ENCODE measurements at regions not wholly inside any gene's neighbourhood (a gene's known extent, or its start where the extent isn't known, plus 50 kb on each side); places are given as distances from the start of the nearest gene placed in this dataset.

GRCh38 chr21:16095005-16095404 is 365.2 kb downstream of the USP25 start:
- DNase-seq = no peak
- Histone ChIP-seq H4K12ac (ENCODE audit: low read depth, low read length) (no peak overlapping the region), H3K79me2 (ENCODE audit: control insufficient read depth, insufficient read depth, low read length, poor library complexity) (no peaks in the 10 kb centered on the region), H2AFZ (ENCODE audit: insufficient read depth, low read length, poor library complexity) (no peak overlapping the region), H3K79me1 (ENCODE audit: low read length) (no peaks in the 10 kb centered on the region), H4K8ac (ENCODE audit: low read depth, low read length) (no peak overlapping the region), H2AK5ac (ENCODE audit: low read length) (no peak overlapping the region), H3K18ac (ENCODE audit: low read length) (no peak overlapping the region), H3K4me1 (ENCODE audit: control insufficient read depth in 1 of 2, insufficient read depth in 2 of 2, low read length in 2 of 2) (no peaks in the 10 kb centered on the region), H3K9me3 (ENCODE audit: insufficient read depth, low read depth, low read length) (no peaks in the 10 kb centered on the region), H3K4me2 (ENCODE audit: low read length) (no peak overlapping the region), H3K27me3 (ENCODE audit: insufficient read depth, low read length) (no peaks in the 10 kb centered on the region), H3K14ac (ENCODE audit: low read length) (no peak overlapping the region), H3K23ac (ENCODE audit: low read length) (no peak overlapping the region), H3K4ac (ENCODE audit: low read depth, low read length) (no peak overlapping the region), H3K27ac (ENCODE audit: low read depth, low read length) (no peak overlapping the region), H2BK120ac (ENCODE audit: insufficient read depth, low read length, poor library complexity) (no peak overlapping the region), H4K91ac (ENCODE audit: low read depth, low read length) (no peak overlapping the region), H2BK5ac (ENCODE audit: low read depth, low read length, poor library complexity) (no peak overlapping the region), H2BK12ac (ENCODE audit: low read length) (no peak overlapping the region), H3K4me3 (ENCODE audit: low read depth, low read length) (no peak overlapping the region), H3K36me3 (ENCODE audit: control insufficient read depth in 1 of 2, insufficient read depth in 2 of 2, low read length in 2 of 2) (no peaks in the 10 kb centered on the region), H3K9ac (ENCODE audit: low read length) (no peak overlapping the region)
- WGBS (ENCODE audit: extremely low coverage, insufficient coverage, insufficient read length) = no CpG with 5 or more reads among the region's 3 CpGs

GRCh38 chr21:16096988-16097387 is 367.2 kb downstream of the USP25 start:
- Histone ChIP-seq H3K23ac (ENCODE audit: low read length) (no peak overlapping the region), H3K27ac (ENCODE audit: low read depth, low read length) (no peak overlapping the region), H2AK5ac (ENCODE audit: low read length) (no peak overlapping the region), H3K79me1 (ENCODE audit: low read length) (no peaks in the 10 kb centered on the region), H3K4ac (ENCODE audit: low read depth, low read length) (no peak overlapping the region), H3K4me1 (ENCODE audit: control insufficient read depth in 1 of 2, insufficient read depth in 2 of 2, low read length in 2 of 2) (no peaks in the 10 kb centered on the region), H3K36me3 (ENCODE audit: control insufficient read depth in 1 of 2, insufficient read depth in 2 of 2, low read length in 2 of 2) (no peaks in the 10 kb centered on the region), H3K18ac (ENCODE audit: low read length) (no peak overlapping the region), H3K9me3 (ENCODE audit: insufficient read depth, low read depth, low read length) (no peaks in the 10 kb centered on the region), H4K12ac (ENCODE audit: low read depth, low read length) (no peak overlapping the region), H3K4me2 (ENCODE audit: low read length) (no peak overlapping the region), H4K8ac (ENCODE audit: low read depth, low read length) (no peak overlapping the region), H2BK5ac (ENCODE audit: low read depth, low read length, poor library complexity) (no peak overlapping the region), H3K79me2 (ENCODE audit: control insufficient read depth, insufficient read depth, low read length, poor library complexity) (no peaks in the 10 kb centered on the region), H3K27me3 (ENCODE audit: insufficient read depth, low read length) (no peaks in the 10 kb centered on the region), H3K14ac (ENCODE audit: low read length) (no peak overlapping the region), H2BK120ac (ENCODE audit: insufficient read depth, low read length, poor library complexity) (no peak overlapping the region), H2AFZ (ENCODE audit: insufficient read depth, low read length, poor library complexity) (no peak overlapping the region), H2BK12ac (ENCODE audit: low read length) (no peak overlapping the region), H3K4me3 (ENCODE audit: low read depth, low read length) (no peak overlapping the region), H4K91ac (ENCODE audit: low read depth, low read length) (no peak overlapping the region), H3K9ac (ENCODE audit: low read length) (no peak overlapping the region)
- no peak for DNase-seq
- no CpG with 5 or more reads among the region's 3 CpGs for WGBS (ENCODE audit: extremely low coverage, insufficient coverage, insufficient read length)

- Histone ChIP-seq H3K18ac (ENCODE audit: low read length) (no peak overlapping the region), H3K14ac (ENCODE audit: low read length) (no peak overlapping the region)
Observed at GRCh38 chr21:16102113-16102512, 372.3 kb downstream of the USP25 start.

GRCh38 chr21:16108561-16109075 is 378.8 kb downstream of the USP25 start:
- no peak overlapping the region for H3K23ac ChIP-seq (ENCODE audit: low read length)

More at GRCh38 chr21:16102113-16102512, 372.3 kb downstream of the USP25 start:
- no peak overlapping the region for H2AK5ac ChIP-seq (ENCODE audit: low read length)
- no peak overlapping the region for H3K9ac ChIP-seq (ENCODE audit: low read length)
- H3K4me3 ChIP-seq (ENCODE audit: low read depth, low read length) = no peak overlapping the region
- no peak overlapping the region for H2BK120ac ChIP-seq (ENCODE audit: insufficient read depth, low read length, poor library complexity)
- no peak overlapping the region for H2BK5ac ChIP-seq (ENCODE audit: low read depth, low read length, poor library complexity)
- no peak overlapping the region for H3K4ac ChIP-seq (ENCODE audit: low read depth, low read length)
- no CpG with 5 or more reads among the region's 2 CpGs for WGBS (ENCODE audit: extremely low coverage, insufficient coverage, insufficient read length)
- no peaks in the 10 kb centered on the region for H3K9me3 ChIP-seq (ENCODE audit: insufficient read depth, low read depth, low read length)
- no peak overlapping the region for H4K91ac ChIP-seq (ENCODE audit: low read depth, low read length)
- H3K4me1 ChIP-seq (ENCODE audit: control insufficient read depth in 1 of 2, insufficient read depth in 2 of 2, low read length in 2 of 2) = no peaks in the 10 kb centered on the region
- H2BK12ac ChIP-seq (ENCODE audit: low read length) = no peak overlapping the region
- no peaks in the 10 kb centered on the region for H3K36me3 ChIP-seq (ENCODE audit: control insufficient read depth in 1 of 2, insufficient read depth in 2 of 2, low read length in 2 of 2)
- no peak overlapping the region for H4K8ac ChIP-seq (ENCODE audit: low read depth, low read length)
- no peaks in the 10 kb centered on the region for H3K79me2 ChIP-seq (ENCODE audit: control insufficient read depth, insufficient read depth, low read length, poor library complexity)
- H3K23ac ChIP-seq (ENCODE audit: low read length) = no peak overlapping the region
- H3K79me1 ChIP-seq (ENCODE audit: low read length) = no peaks in the 10 kb centered on the region
- DNase-seq = peak in 1 of 2 donors; percentile 44
- H3K27me3 ChIP-seq (ENCODE audit: insufficient read depth, low read length) = no peaks in the 10 kb centered on the region
- H3K27ac ChIP-seq (ENCODE audit: low read depth, low read length) = no peak overlapping the region
- no peak overlapping the region for H2AFZ ChIP-seq (ENCODE audit: insufficient read depth, low read length, poor library complexity)
- H4K12ac ChIP-seq (ENCODE audit: low read depth, low read length) = no peak overlapping the region
- no peak overlapping the region for H3K4me2 ChIP-seq (ENCODE audit: low read length)

More at GRCh38 chr21:16108561-16109075, 378.8 kb downstream of the USP25 start:
- H3K4ac ChIP-seq (ENCODE audit: low read depth, low read length) = no peak overlapping the region
- H2AK5ac ChIP-seq (ENCODE audit: low read length) = no peak overlapping the region
- H3K79me1 ChIP-seq (ENCODE audit: low read length) = no peaks in the 10 kb centered on the region
- no peaks in the 10 kb centered on the region for H3K4me1 ChIP-seq (ENCODE audit: control insufficient read depth in 1 of 2, insufficient read depth in 2 of 2, low read length in 2 of 2)
- no peak overlapping the region for H3K9ac ChIP-seq (ENCODE audit: low read length)
- no peak overlapping the region for H3K4me3 ChIP-seq (ENCODE audit: low read depth, low read length)
- H2BK120ac ChIP-seq (ENCODE audit: insufficient read depth, low read length, poor library complexity) = no peak overlapping the region
- H3K79me2 ChIP-seq (ENCODE audit: control insufficient read depth, insufficient read depth, low read length, poor library complexity) = no peaks in the 10 kb centered on the region
- no peak overlapping the region for H2BK12ac ChIP-seq (ENCODE audit: low read length)
- no peaks in the 10 kb centered on the region for H3K27me3 ChIP-seq (ENCODE audit: insufficient read depth, low read length)
- no peaks in the 10 kb centered on the region for H3K36me3 ChIP-seq (ENCODE audit: control insufficient read depth in 1 of 2, insufficient read depth in 2 of 2, low read length in 2 of 2)
- peak; percentile 38 to 88 for DNase-seq
- H3K9me3 ChIP-seq (ENCODE audit: insufficient read depth, low read depth, low read length) = no peaks in the 10 kb centered on the region
- no CpG with 5 or more reads among the region's 3 CpGs for WGBS (ENCODE audit: extremely low coverage, insufficient coverage, insufficient read length)
- H4K8ac ChIP-seq (ENCODE audit: low read depth, low read length) = no peak overlapping the region
- no peak overlapping the region for H3K27ac ChIP-seq (ENCODE audit: low read depth, low read length)
- H2BK5ac ChIP-seq (ENCODE audit: low read depth, low read length, poor library complexity) = no peak overlapping the region
- no peak overlapping the region for H4K91ac ChIP-seq (ENCODE audit: low read depth, low read length)
- no peak overlapping the region for H3K4me2 ChIP-seq (ENCODE audit: low read length)
- H3K14ac ChIP-seq (ENCODE audit: low read length) = no peak overlapping the region
- no peak overlapping the region for H3K18ac ChIP-seq (ENCODE audit: low read length)
- no peak overlapping the region for H2AFZ ChIP-seq (ENCODE audit: insufficient read depth, low read length, poor library complexity)
- no peak overlapping the region for H4K12ac ChIP-seq (ENCODE audit: low read depth, low read length)
